H1 (cell line): ENCODE measurements at regions not wholly inside any gene's neighbourhood (a gene's known extent, or its start where the extent isn't known, plus 50 kb on each side); places are given as distances from the start of the nearest gene placed in this dataset.

Source experiments
- CTCF ChIA-PET: fragments of 300-600 bp; sonication (Branson Sonifier 250); formaldehyde crosslinking; loops from one replicate; lab custom pipeline; 2021; ENCODE audit not compliant: partially characterized antibody; lab: Charles Lee
- POLR2A ChIA-PET: fragments of 300-600 bp; sonication (Branson Sonifier 250); formaldehyde crosslinking; loops from one replicate; lab custom pipeline; 2021; ENCODE audit warnings: inconsistent platforms; ENCODE audit not compliant: partially characterized antibody; lab: Charles Lee
- DNase-seq, 2 experiments: peaks; one replicate each; pipeline versions ENCODE4 v3.0.0 to v3.0.0-alpha.2; 2010 to 2022; ENCODE audit warnings: low spot score in 2 of 2, low read depth in 1 of 2, mixed read lengths in 1 of 2
- FAIRE-seq: peaks from 2 replicates; lab custom pipeline; 2011; peaks lifted over from hg19 to GRCh38; lab: Jason Lieb, UNC
- H2AFZ ChIP-seq: 2 replicates; pipeline ENCODE4 v1.8.1; 2012; ENCODE audit warnings: low read length, inconsistent platforms
- H2AK5ac ChIP-seq: 2 replicates; pipeline ENCODE4 v1.6.1; 2013; ENCODE audit warnings: low read depth, low read length
- H2BK120ac ChIP-seq: replicated peaks from 2 replicates; pipeline ENCODE3; 2013; ENCODE audit warnings: low read depth, low read length, inconsistent platforms
- H2BK12ac ChIP-seq: 2 replicates; pipeline ENCODE4 v1.6.1; 2013; ENCODE audit warnings: low read depth, low read length
- H2BK15ac ChIP-seq: 2 replicates; pipeline ENCODE4 v1.6.1; 2013; ENCODE audit warnings: low read length
- H2BK20ac ChIP-seq: 2 replicates; pipeline ENCODE4 v1.6.1; 2013; ENCODE audit warnings: low read length
- H2BK5ac ChIP-seq: 2 replicates; pipeline ENCODE4 v1.6.1; 2013; ENCODE audit warnings: low read depth, low read length
- H3K14ac ChIP-seq: 2 replicates; pipeline ENCODE4 v1.6.1; 2013; ENCODE audit warnings: inconsistent platforms; ENCODE audit not compliant: insufficient read length
- H3K18ac ChIP-seq: 2 replicates; pipeline ENCODE4 v1.6.1; 2013; ENCODE audit warnings: low read length; ENCODE audit errors: extremely low read depth
- H3K23ac ChIP-seq: 2 replicates; pipeline ENCODE4 v1.6.1; 2013; ENCODE audit warnings: inconsistent platforms; ENCODE audit not compliant: insufficient read length
- H3K23me2 ChIP-seq: 2 replicates; pipeline ENCODE4 v1.6.1; 2013; ENCODE audit warnings: low read depth, low read length
- H3K27ac ChIP-seq: 2 replicates; pipeline ENCODE4 v1.6.1; 2011; ENCODE audit warnings: low read depth, low read length, inconsistent platforms
- H3K27me3 ChIP-seq, 4 experiments: replicated peaks in 1 of 4; 1 replicate in 1 of 4; 2 replicates in 3 of 4; pipeline versions ENCODE4 v1.6.1 to v1.8.1; 2011 to 2013; ENCODE audit warnings: low read length in 3 of 4, mild to moderate bottlenecking in 3 of 4, inconsistent platforms in 2 of 4, mixed read lengths in 2 of 4, moderate library complexity in 1 of 4; ENCODE audit not compliant: control insufficient read depth in 3 of 4, insufficient read depth in 3 of 4; ENCODE audit errors: extremely low read depth in 1 of 4
- H3K36me3 ChIP-seq, 4 experiments: 2 replicates each; pipeline versions ENCODE4 v1.6.1 to v1.8.1; 2011 to 2013; ENCODE audit warnings: mild to moderate bottlenecking in 4 of 4, low read length in 3 of 4, moderate library complexity in 2 of 4, control low read depth in 1 of 4, inconsistent platforms in 1 of 4; ENCODE audit not compliant: insufficient read depth in 4 of 4, control insufficient read depth in 2 of 4
- H3K4ac ChIP-seq: replicated peaks from 2 replicates; pipeline ENCODE3; 2013; ENCODE audit warnings: low read length, low read depth, mixed read lengths, inconsistent platforms; ENCODE audit not compliant: insufficient read length
- H3K4me1 ChIP-seq, 4 experiments: replicated peaks in 1 of 4; 1 replicate in 1 of 4; 2 replicates in 3 of 4; pipeline versions ENCODE4 v1.6.1 to v1.8.1; 2011 to 2013; ENCODE audit warnings: low read length in 3 of 4, inconsistent platforms in 2 of 4, mixed read lengths in 1 of 4; ENCODE audit not compliant: insufficient read depth in 4 of 4, control insufficient read depth in 3 of 4
- H3K4me2 ChIP-seq, 2 experiments: 2 replicates each; pipeline versions ENCODE4 v1.6.1 to v1.8.1; 2011 to 2013; ENCODE audit warnings: low read depth in 2 of 2, low read length in 2 of 2, control low read depth in 1 of 2, inconsistent platforms in 1 of 2, mild to moderate bottlenecking in 1 of 2; ENCODE audit not compliant: insufficient read depth in 1 of 2
- H3K4me3 ChIP-seq, 4 experiments: fragments of 200-600, 300-600 bp in 1 of 4; sonication (generic), shearing (Covaris generic), sonication (Bioruptor Twin) in 1 of 4; 2 replicates each; pipeline versions ENCODE4 v1.5.1 to v1.8.1; 2011 to 2016; ENCODE audit warnings: low read length in 4 of 4, low read depth in 3 of 4, control low read depth in 2 of 4, inconsistent platforms in 2 of 4, mild to moderate bottlenecking in 2 of 4, mixed read lengths in 1 of 4, moderate library complexity in 1 of 4; ENCODE audit not compliant: insufficient read depth in 2 of 4; ENCODE audit errors: extremely low read depth in 1 of 4
- H3K56ac ChIP-seq: replicated peaks from 2 replicates; pipeline ENCODE3; 2013; ENCODE audit warnings: low read depth, mild to moderate bottlenecking, mixed read lengths, low read length, inconsistent platforms; ENCODE audit not compliant: insufficient read length
- H3K79me1 ChIP-seq: 2 replicates; pipeline ENCODE4 v1.6.1; 2013; ENCODE audit warnings: low read depth, low read length, control low read depth
- H3K79me2 ChIP-seq, 2 experiments: 2 replicates each; pipeline versions ENCODE4 v1.6.1 to v1.8.1; 2012 to 2013; ENCODE audit warnings: low read length in 2 of 2, mild to moderate bottlenecking in 2 of 2, inconsistent platforms in 1 of 2; ENCODE audit not compliant: insufficient read depth in 2 of 2, control insufficient read depth in 1 of 2
- H3K9ac ChIP-seq, 4 experiments: replicated peaks in 1 of 4; 1 replicate in 1 of 4; 2 replicates in 3 of 4; pipeline versions ENCODE4 v1.6.1 to v1.8.1; 2011 to 2013; ENCODE audit warnings: low read depth in 3 of 4, low read length in 3 of 4, control low read depth in 2 of 4, mild to moderate bottlenecking in 2 of 4, moderate library complexity in 2 of 4, inconsistent platforms in 1 of 4; ENCODE audit errors: extremely low read depth in 1 of 4
- H3K9me3 ChIP-seq, 2 experiments: 2 replicates each; pipeline versions ENCODE4 v1.6.1 to v1.8.1; 2012 to 2013; ENCODE audit warnings: mild to moderate bottlenecking in 2 of 2, moderate library complexity in 2 of 2, control low read depth in 1 of 2, inconsistent platforms in 1 of 2, low read depth in 1 of 2, low read length in 1 of 2, mixed read lengths in 1 of 2; ENCODE audit not compliant: insufficient read depth in 2 of 2
- H4K20me1 ChIP-seq, 2 experiments: replicated peaks in 1 of 2; 2 replicates each; pipeline versions ENCODE3 to v1.8.1; 2011 to 2013; ENCODE audit warnings: inconsistent platforms in 2 of 2, low read length in 2 of 2, mild to moderate bottlenecking in 1 of 2; ENCODE audit not compliant: insufficient read depth in 2 of 2, control insufficient read depth in 1 of 2
- H4K5ac ChIP-seq: 2 replicates; pipeline ENCODE4 v1.6.1; 2013; ENCODE audit warnings: low read length, low read depth, mixed read lengths, inconsistent platforms; ENCODE audit not compliant: insufficient read length
- H4K8ac ChIP-seq: 2 replicates; pipeline ENCODE4 v1.8.0; 2013; ENCODE audit warnings: mild to moderate bottlenecking, moderate library complexity, low read length, inconsistent platforms; ENCODE audit not compliant: insufficient read depth; ENCODE audit errors: extremely low read depth
- H4K91ac ChIP-seq: replicated peaks from 2 replicates; pipeline ENCODE3; 2013; ENCODE audit warnings: low read length, mixed read lengths, inconsistent platforms; ENCODE audit not compliant: insufficient read length
- FOSL1 ChIP-seq: IDR thresholded peaks from 2 replicates; pipeline ENCODE4 v1.6.1; 2011; ENCODE audit warnings: mild to moderate bottlenecking, low read depth, low read length, moderate library complexity; ENCODE audit not compliant: insufficient read depth
- JUN ChIP-seq: IDR thresholded peaks from 2 replicates; pipeline ENCODE4 v1.6.1; 2011; ENCODE audit warnings: low read depth, mild to moderate bottlenecking, improper control_type of control experiment, low read length
- POU5F1 ChIP-seq: IDR thresholded peaks from 2 replicates; pipeline ENCODE4 v1.6.1; 2011; ENCODE audit warnings: low read depth, mild to moderate bottlenecking, low read length, moderate library complexity
- RAD21 ChIP-seq, 2 experiments: IDR thresholded peaks in 1 of 2; conservative IDR thresholded peaks in 1 of 2; 2 replicates each; pipeline ENCODE4 v1.6.1; 2011; ENCODE audit warnings: low read depth in 2 of 2, low read length in 2 of 2, improper control_type of control experiment in 1 of 2, inconsistent platforms in 1 of 2, mild to moderate bottlenecking in 1 of 2, moderate library complexity in 1 of 2
- SRF ChIP-seq: IDR thresholded peaks from 2 replicates; pipeline ENCODE4 v1.6.1; 2011; ENCODE audit warnings: mild to moderate bottlenecking, low read depth, low read length, moderate library complexity
- SUZ12 ChIP-seq: fragments of 200-600 bp; sonication (generic); IDR thresholded peaks from 2 replicates; pipeline ENCODE4 v1.6.1; 2012; ENCODE audit warnings: mild to moderate bottlenecking, inconsistent platforms, low read length, moderate library complexity, mixed read lengths
- WGBS, 2 experiments: shearing (Covaris generic) in 1 of 2; methylation state at CpG; one replicate each; pipeline versions ENCODE4 v1.1.6 to v1.1.7; 2013 to 2015; ENCODE audit warnings: low lambda C conversion rate in 2 of 2, mixed read lengths in 2 of 2, inconsistent platforms in 1 of 2, low coverage in 1 of 2, missing lambda C conversion rate in 1 of 2; ENCODE audit not compliant: insufficient replicate concordance in 2 of 2, insufficient coverage in 1 of 2, insufficient read length in 1 of 2; ENCODE audit errors: extremely low coverage in 1 of 2, missing lambda C conversion rate in 1 of 2; 5-methylcytosine and 5-hydroxymethylcytosine counted together

DNA sequence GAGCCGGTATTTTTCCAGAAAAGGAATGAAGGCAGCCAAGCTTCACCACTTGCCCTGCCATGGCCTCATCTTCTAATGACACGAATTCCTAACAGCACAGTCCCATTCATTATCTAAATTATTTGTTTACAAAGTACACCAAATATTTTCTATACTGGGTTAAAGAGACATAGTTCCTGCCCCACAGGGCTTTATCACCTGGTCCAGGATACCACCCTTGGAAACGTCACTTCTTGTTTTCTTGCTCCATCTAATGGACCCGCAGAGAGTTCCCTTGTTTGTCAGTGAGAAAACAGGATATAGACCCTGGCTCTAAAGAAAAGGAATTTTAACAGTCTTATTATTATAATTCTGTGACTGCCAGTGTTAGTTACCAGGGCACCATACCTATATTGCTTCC lies 1165.4 kb downstream of the GATA3 start:
- TF ChIP-seq RAD21 (IDR thresholded peaks at IDR 0.05 in 1 of 2, conservative IDR thresholded peaks at IDR 0.05 in 1 of 2; ENCODE audit: low read depth in 2 of 2, low read length in 2 of 2) (peak; percentile 43 to 49), SRF (no peak), POU5F1 (no peak), JUN (no peak), FOSL1 (no peak), SUZ12 (no peak)
- H3K23me2 ChIP-seq = no peaks in the 10 kb centered on the region
- no peak overlapping the region for H3K18ac ChIP-seq
- no peak overlapping the region for H2AK5ac ChIP-seq
- no peak overlapping the region for H3K4ac ChIP-seq
- no peaks in the 10 kb centered on the region for H4K20me1 ChIP-seq
- no peak overlapping the region for H2BK20ac ChIP-seq
- H4K8ac ChIP-seq = no peak overlapping the region
- no peak overlapping the region for H3K4me2 ChIP-seq
- H3K79me1 ChIP-seq = no peaks in the 10 kb centered on the region
- 84% methylated on average over 4 of the region's 4 CpGs; no CpG with 5 or more reads in 1 of the 2 experiments for WGBS, 2 experiments
- no peaks in the 10 kb centered on the region for H3K4me1 ChIP-seq
- H2BK5ac ChIP-seq = no peak overlapping the region
- H4K91ac ChIP-seq = no peak overlapping the region
- POLR2A ChIA-PET = no interaction called here
- no peak overlapping the region for H2BK12ac ChIP-seq
- H2AFZ ChIP-seq = no peak overlapping the region
- no peak for DNase-seq
- H3K79me2 ChIP-seq = no peaks in the 10 kb centered on the region
- H2BK120ac ChIP-seq = no peak overlapping the region
- no peak overlapping the region for H2BK15ac ChIP-seq
- H3K9me3 ChIP-seq = no peaks in the 10 kb centered on the region
- H3K27ac ChIP-seq = no peak overlapping the region
- no peak overlapping the region for H3K14ac ChIP-seq
- no peaks in the 10 kb centered on the region for H3K36me3 ChIP-seq
- H3K23ac ChIP-seq = no peak overlapping the region
- CTCF ChIA-PET = interaction anchor here (1.0 kb wide), 1 partner anchor 9 kb away, joined by 3 read pairs; no protein-coding TSS in a partner anchor
- no peak overlapping the region for H3K4me3 ChIP-seq
- no peak overlapping the region for H3K56ac ChIP-seq
- no peak for FAIRE-seq
- no peak overlapping the region for H4K5ac ChIP-seq
- no peak overlapping the region for H3K9ac ChIP-seq
- H3K27me3 ChIP-seq = no peaks in the 10 kb centered on the region
